Keratinocyte (primary cell): ENCODE measurements at regions not wholly inside any gene's neighbourhood (a gene's known extent, or its start where the extent isn't known, plus 50 kb on each side); places are given as distances from the start of the nearest gene placed in this dataset.

Experiments
- DNase-seq: peaks from one replicate; pipeline ENCODE4 v3.0.0-alpha.2; 2011; ENCODE audit warnings: low read depth, missing footprints, low spot score
- FAIRE-seq: peaks from 2 replicates; lab custom pipeline; 2011; peaks lifted over from hg19 to GRCh38; lab: Jason Lieb, UNC
- H2AFZ ChIP-seq: 2 replicates; pipeline ENCODE4 v1.6.0; 2012; ENCODE audit warnings: low read length, control low read depth, inconsistent platforms; ENCODE audit not compliant: control insufficient read depth
- H3K27ac ChIP-seq: 2 replicates; pipeline ENCODE4 v1.5.1; 2011; ENCODE audit warnings: low read length; ENCODE audit not compliant: control insufficient read depth, insufficient read depth
- H3K27me3 ChIP-seq: 3 replicates; pipeline ENCODE4 v1.6.0; 2011; ENCODE audit warnings: low read length; ENCODE audit not compliant: control insufficient read depth, insufficient read depth; ENCODE audit errors: extremely low read depth
- H3K36me3 ChIP-seq, 2 experiments: 2 replicates in 1 of 2; 3 replicates in 1 of 2; pipeline ENCODE4 v1.5.1; 2011; ENCODE audit warnings: low read length in 2 of 2, mild to moderate bottlenecking in 1 of 2; ENCODE audit not compliant: control insufficient read depth in 2 of 2, insufficient read depth in 2 of 2; ENCODE audit errors: extremely low read depth in 1 of 2
- H3K4me1 ChIP-seq: 3 replicates; pipeline ENCODE4 v1.5.1; 2011; ENCODE audit warnings: low read length; ENCODE audit not compliant: control insufficient read depth, insufficient read depth; ENCODE audit errors: extremely low read depth
- H3K4me2 ChIP-seq: 3 replicates; pipeline ENCODE4 v1.6.0; 2011; ENCODE audit warnings: low read depth, low read length; ENCODE audit not compliant: control insufficient read depth, insufficient read depth; ENCODE audit errors: extremely low read depth
- H3K4me3 ChIP-seq, 3 experiments: fragments of 200-600 bp in 1 of 3; sonication (generic) in 1 of 3; 2 replicates in 2 of 3; 3 replicates in 1 of 3; pipeline ENCODE4 v1.5.1; 2011 to 2016; ENCODE audit warnings: low read length in 3 of 3, mild to moderate bottlenecking in 3 of 3, control low read depth in 2 of 3, inconsistent platforms in 1 of 3, low read depth in 1 of 3, mixed read lengths in 1 of 3, mixed run types in 1 of 3, moderate library complexity in 1 of 3; ENCODE audit not compliant: control insufficient read depth in 2 of 3, insufficient read depth in 2 of 3; ENCODE audit errors: extremely low read depth in 1 of 3
- H3K79me2 ChIP-seq: 2 replicates; pipeline ENCODE4 v1.6.0; 2012; ENCODE audit warnings: low read length; ENCODE audit not compliant: control insufficient read depth, insufficient read depth
- H3K9ac ChIP-seq: 3 replicates; pipeline ENCODE4 v1.6.0; 2011; ENCODE audit warnings: low read length; ENCODE audit not compliant: control insufficient read depth, insufficient read depth; ENCODE audit errors: extremely low read depth
- H3K9me1 ChIP-seq: 3 replicates; pipeline ENCODE4 v1.6.0; 2011; ENCODE audit warnings: low read length; ENCODE audit not compliant: control insufficient read depth, insufficient read depth; ENCODE audit errors: extremely low read depth
- H3K9me3 ChIP-seq: 2 replicates; pipeline ENCODE4 v1.5.1; 2012; ENCODE audit warnings: low read depth, low read length; ENCODE audit not compliant: control insufficient read depth
- H4K20me1 ChIP-seq: 3 replicates; pipeline ENCODE4 v1.6.0; 2011; ENCODE audit warnings: low read length; ENCODE audit not compliant: control insufficient read depth, insufficient read depth; ENCODE audit errors: extremely low read depth
- EZH2 ChIP-seq: IDR thresholded peaks from one replicate; pipeline ENCODE4 v1.6.1; 2012; ENCODE audit warnings: inconsistent platforms, mild to moderate bottlenecking, low read length, moderate library complexity
- dilution Hi-C: fragments of 300-500 bp; cut with MboI; formaldehyde crosslinking; loops from one replicate; pipeline ENCODE4 v1.7.0; 2020; ENCODE audit warnings: low sequenced_read_pairs; ENCODE audit not compliant: extremely low pct_ligation_motif_present
- TF ChIP-seq, protein P1 (sequence below), 3 experiments: IDR thresholded peaks in 1 of 3; conservative IDR thresholded peaks in 1 of 3; optimal IDR thresholded peaks in 1 of 3; 2 replicates in 2 of 3; 3 replicates in 1 of 3; pipeline versions ENCODE3 to v1.5.1; 2011; ENCODE audit warnings: low read length in 3 of 3, mild to moderate bottlenecking in 3 of 3, moderate library complexity in 2 of 3, control low read depth in 1 of 3, inconsistent platforms in 1 of 3; ENCODE audit not compliant: insufficient read depth in 2 of 3; ENCODE audit errors: extremely low read depth in 1 of 3

DNA sequence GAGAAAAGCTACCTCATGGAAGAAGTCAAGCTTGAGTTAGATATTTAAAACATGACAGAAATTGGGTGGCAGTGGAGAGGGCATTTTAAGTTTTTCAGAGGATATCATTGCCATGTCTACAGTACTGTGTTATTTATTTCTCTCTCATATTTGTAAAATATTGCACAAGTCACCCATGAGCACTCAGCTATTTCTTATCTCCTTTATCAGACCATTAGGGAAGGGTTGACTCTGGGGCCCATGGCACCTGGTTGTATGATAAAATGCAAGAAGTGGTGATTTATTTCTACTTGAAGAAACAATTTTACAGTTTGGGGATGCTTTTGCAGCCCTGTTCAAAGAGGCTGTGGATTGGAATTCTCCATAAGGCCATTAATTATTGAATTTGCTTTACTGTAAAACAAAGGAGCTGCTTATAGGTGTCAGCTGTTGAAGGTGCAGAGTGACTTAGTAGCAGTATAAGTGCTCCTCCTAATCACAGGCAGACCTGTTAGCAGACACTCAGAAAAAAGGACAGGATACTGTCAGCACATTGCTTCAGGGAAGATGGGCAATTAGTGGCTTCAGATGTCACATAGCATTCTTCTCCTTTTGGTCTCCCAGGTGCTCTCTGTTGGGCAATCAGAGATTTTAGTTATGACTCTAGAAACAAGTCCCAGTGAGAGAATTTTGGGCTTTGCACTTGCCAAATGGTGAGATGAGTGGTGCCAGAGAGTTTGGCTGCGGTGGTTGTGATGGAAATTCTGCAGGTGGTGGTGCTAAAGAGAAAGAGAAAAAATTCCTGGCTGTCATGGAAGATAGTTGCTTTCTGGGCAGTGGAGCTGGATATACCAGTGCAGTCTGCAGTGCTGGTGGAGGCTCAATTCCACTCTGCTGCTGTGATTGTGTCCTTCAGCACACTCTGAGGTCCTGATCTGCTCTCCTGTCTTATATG is 129.7 kb upstream of the ROPN1 start:
- no peak overlapping the region for H3K9ac ChIP-seq
- H3K4me3 ChIP-seq: no peak overlapping the region
- H3K79me2 ChIP-seq: no peaks in the 10 kb centered on the region
- dilution Hi-C loops: no loop called here
- FAIRE-seq (no peak), DNase-seq (no peak)
- no peak overlapping the region for H2AFZ ChIP-seq
- no peaks in the 10 kb centered on the region for H4K20me1 ChIP-seq
- H3K4me2 ChIP-seq: no peak overlapping the region
- no peak overlapping the region for H3K27ac ChIP-seq
- H3K4me1 ChIP-seq: no peaks in the 10 kb centered on the region
- no peaks in the 10 kb centered on the region for H3K36me3 ChIP-seq
- no peaks in the 10 kb centered on the region for H3K9me1 ChIP-seq
- peaks cover 6% of the 10 kb centered on the region for H3K27me3 ChIP-seq
- TF ChIP-seq EZH2: no peak
- TF ChIP-seq, protein P1, sequence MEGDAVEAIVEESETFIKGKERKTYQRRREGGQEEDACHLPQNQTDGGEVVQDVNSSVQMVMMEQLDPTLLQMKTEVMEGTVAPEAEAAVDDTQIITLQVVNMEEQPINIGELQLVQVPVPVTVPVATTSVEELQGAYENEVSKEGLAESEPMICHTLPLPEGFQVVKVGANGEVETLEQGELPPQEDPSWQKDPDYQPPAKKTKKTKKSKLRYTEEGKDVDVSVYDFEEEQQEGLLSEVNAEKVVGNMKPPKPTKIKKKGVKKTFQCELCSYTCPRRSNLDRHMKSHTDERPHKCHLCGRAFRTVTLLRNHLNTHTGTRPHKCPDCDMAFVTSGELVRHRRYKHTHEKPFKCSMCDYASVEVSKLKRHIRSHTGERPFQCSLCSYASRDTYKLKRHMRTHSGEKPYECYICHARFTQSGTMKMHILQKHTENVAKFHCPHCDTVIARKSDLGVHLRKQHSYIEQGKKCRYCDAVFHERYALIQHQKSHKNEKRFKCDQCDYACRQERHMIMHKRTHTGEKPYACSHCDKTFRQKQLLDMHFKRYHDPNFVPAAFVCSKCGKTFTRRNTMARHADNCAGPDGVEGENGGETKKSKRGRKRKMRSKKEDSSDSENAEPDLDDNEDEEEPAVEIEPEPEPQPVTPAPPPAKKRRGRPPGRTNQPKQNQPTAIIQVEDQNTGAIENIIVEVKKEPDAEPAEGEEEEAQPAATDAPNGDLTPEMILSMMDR (optimal IDR thresholded peaks at IDR 0.05 in 1 of 3, IDR thresholded peaks at IDR 0.05 in 1 of 3, conservative IDR thresholded peaks at IDR 0.05 in 1 of 3; ENCODE audit: extremely low read depth in 1 of 3, insufficient read depth in 2 of 3, low read length in 3 of 3): no peak
- no peaks in the 10 kb centered on the region for H3K9me3 ChIP-seq

DNA sequence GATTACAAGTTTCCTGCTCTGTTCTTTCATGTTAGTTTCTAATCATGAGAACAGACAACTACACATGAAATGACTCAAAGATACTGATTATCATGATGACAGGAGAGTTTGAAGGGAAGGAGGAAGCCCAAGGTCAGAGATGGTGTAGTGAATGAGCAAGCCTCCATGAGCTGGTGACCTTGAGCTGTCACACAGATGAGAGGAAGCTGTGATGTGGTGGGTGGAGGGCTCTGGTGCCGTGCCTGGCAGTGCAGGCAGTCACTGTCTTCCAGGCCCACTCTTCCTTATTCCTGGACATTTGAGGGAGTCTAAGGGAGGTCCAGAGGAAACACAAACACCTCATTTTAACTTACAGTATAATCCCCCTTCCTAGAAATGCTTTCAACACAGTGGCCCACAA is 133.4 kb upstream of the ROPN1 start:
- H3K4me3 ChIP-seq: no peak overlapping the region
- no peak overlapping the region for H3K4me2 ChIP-seq
- no peaks in the 10 kb centered on the region for H4K20me1 ChIP-seq
- H2AFZ ChIP-seq: no peak overlapping the region
- dilution Hi-C loops: no loop called here
- no peaks in the 10 kb centered on the region for H3K9me3 ChIP-seq
- H3K27ac ChIP-seq: no peak overlapping the region
- no peaks in the 10 kb centered on the region for H3K27me3 ChIP-seq
- no peak for DNase-seq
- TF ChIP-seq EZH2: no peak
- TF ChIP-seq, protein P1 (optimal IDR thresholded peaks at IDR 0.05 in 1 of 3, IDR thresholded peaks at IDR 0.05 in 1 of 3, conservative IDR thresholded peaks at IDR 0.05 in 1 of 3; ENCODE audit: extremely low read depth in 1 of 3, insufficient read depth in 2 of 3, low read length in 3 of 3): no peak
- H3K4me1 ChIP-seq: no peaks in the 10 kb centered on the region
- FAIRE-seq: no peak
- no peaks in the 10 kb centered on the region for H3K36me3 ChIP-seq
- no peaks in the 10 kb centered on the region for H3K9me1 ChIP-seq
- H3K79me2 ChIP-seq: no peaks in the 10 kb centered on the region
- no peak overlapping the region for H3K9ac ChIP-seq
